ENCODE measurements at regions not wholly inside any gene's neighbourhood (a gene's known extent, or its start where the extent isn't known, plus 50 kb on each side); places are given as distances from the start of the nearest gene placed in this dataset.
"Not testable (repeated sequence)": the region's sequence is repeated elsewhere in the genome, so short reads cannot be mapped to it uniquely, and the experiment has no call there.

DNA sequence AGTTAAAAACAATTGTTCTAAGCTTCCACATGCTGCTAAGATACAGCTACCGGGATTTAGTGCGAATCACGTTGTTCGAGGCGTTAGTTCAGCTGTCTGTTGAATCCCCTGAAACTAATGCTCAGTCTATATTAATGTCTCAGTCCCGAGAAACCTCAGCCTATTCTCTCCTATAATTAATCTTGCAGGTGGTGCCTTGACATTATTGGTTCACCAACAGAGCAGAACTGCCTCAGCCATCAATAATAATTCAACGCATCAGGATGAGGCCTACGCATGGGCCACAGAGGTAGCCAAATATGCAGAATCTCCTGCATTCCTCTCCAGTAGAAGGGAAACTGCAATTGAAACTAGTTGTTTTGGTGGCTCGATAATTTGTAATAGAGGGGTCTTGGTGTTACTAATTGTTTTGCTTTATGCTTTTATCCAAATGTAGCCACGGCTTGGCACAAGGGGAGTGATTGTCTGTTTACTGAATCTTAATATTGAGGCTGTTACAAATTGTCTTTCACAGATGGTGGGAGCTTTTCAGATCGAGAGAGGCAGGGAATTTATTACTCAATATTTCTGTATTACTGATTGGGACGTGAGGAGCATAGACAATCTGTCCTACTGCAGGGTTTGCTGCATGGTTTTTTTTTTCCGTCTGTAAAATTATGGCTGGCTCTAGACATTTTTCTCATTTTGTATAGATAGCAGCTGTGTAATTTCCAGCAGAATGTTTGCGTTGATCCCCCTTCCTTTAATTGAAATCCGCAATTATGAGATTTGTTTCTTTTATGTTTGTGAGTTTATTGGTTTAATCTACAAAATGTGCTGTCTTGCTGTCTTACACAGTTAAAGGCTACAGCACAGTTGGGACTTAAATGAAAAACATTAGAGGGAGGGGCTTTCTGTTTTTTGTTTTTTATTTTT is 1036.5 kb upstream of the NOVA1 start:
- no peak for DNase-seq (ENCODE audit: low read depth, low spot score)
- no peaks in the 10 kb centered on the region for H3K27me3 ChIP-seq (ENCODE audit: control insufficient read depth, insufficient read depth, low read length)
- no peaks in the 10 kb centered on the region for H3K4me1 ChIP-seq (ENCODE audit: control insufficient read depth, insufficient read depth, low read length)
- POLR2A ChIA-PET: no interaction called here
- in situ Hi-C loops (cut with HindIII; ENCODE audit: low pct_unique_long_range_greater_than_20kb, low sequenced_read_pairs): no loop called here
- no peaks in the 10 kb centered on the region for H3K9me3 ChIP-seq (ENCODE audit: control insufficient read depth, insufficient read depth, low read depth, low read length)
- no peak for TF ChIP-seq TCF7L2 (IDR thresholded peaks at IDR 0.05; ENCODE audit: low read depth, low read length)
- TF ChIP-seq, protein P1, sequence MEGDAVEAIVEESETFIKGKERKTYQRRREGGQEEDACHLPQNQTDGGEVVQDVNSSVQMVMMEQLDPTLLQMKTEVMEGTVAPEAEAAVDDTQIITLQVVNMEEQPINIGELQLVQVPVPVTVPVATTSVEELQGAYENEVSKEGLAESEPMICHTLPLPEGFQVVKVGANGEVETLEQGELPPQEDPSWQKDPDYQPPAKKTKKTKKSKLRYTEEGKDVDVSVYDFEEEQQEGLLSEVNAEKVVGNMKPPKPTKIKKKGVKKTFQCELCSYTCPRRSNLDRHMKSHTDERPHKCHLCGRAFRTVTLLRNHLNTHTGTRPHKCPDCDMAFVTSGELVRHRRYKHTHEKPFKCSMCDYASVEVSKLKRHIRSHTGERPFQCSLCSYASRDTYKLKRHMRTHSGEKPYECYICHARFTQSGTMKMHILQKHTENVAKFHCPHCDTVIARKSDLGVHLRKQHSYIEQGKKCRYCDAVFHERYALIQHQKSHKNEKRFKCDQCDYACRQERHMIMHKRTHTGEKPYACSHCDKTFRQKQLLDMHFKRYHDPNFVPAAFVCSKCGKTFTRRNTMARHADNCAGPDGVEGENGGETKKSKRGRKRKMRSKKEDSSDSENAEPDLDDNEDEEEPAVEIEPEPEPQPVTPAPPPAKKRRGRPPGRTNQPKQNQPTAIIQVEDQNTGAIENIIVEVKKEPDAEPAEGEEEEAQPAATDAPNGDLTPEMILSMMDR (IDR thresholded peaks at IDR 0.05): no peak
- TF ChIP-seq POLR2AphosphoS5 (IDR thresholded peaks at IDR 0.05; ENCODE audit: low read depth, low read length): no peak
- no peak for TF ChIP-seq SIN3A (IDR thresholded peaks at IDR 0.05; ENCODE audit: borderline replicate concordance, insufficient read depth, low read depth, low read length)
- TF ChIP-seq, protein P2, sequence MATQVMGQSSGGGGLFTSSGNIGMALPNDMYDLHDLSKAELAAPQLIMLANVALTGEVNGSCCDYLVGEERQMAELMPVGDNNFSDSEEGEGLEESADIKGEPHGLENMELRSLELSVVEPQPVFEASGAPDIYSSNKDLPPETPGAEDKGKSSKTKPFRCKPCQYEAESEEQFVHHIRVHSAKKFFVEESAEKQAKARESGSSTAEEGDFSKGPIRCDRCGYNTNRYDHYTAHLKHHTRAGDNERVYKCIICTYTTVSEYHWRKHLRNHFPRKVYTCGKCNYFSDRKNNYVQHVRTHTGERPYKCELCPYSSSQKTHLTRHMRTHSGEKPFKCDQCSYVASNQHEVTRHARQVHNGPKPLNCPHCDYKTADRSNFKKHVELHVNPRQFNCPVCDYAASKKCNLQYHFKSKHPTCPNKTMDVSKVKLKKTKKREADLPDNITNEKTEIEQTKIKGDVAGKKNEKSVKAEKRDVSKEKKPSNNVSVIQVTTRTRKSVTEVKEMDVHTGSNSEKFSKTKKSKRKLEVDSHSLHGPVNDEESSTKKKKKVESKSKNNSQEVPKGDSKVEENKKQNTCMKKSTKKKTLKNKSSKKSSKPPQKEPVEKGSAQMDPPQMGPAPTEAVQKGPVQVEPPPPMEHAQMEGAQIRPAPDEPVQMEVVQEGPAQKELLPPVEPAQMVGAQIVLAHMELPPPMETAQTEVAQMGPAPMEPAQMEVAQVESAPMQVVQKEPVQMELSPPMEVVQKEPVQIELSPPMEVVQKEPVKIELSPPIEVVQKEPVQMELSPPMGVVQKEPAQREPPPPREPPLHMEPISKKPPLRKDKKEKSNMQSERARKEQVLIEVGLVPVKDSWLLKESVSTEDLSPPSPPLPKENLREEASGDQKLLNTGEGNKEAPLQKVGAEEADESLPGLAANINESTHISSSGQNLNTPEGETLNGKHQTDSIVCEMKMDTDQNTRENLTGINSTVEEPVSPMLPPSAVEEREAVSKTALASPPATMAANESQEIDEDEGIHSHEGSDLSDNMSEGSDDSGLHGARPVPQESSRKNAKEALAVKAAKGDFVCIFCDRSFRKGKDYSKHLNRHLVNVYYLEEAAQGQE (IDR thresholded peaks at IDR 0.05; ENCODE audit: insufficient read depth in 1 of 2, low read depth in 2 of 2, low read length in 1 of 2): no peak
- H3K27ac ChIP-seq (ENCODE audit: low read length): no peak overlapping the region
- H3K4me3 ChIP-seq (ENCODE audit: low read depth in 2 of 2, low read length in 2 of 2): no peak overlapping the region
- intact Hi-C loops (cut with micrococcal nuclease; ENCODE audit: unreplicated experiment): no loop called here
- no peaks in the 10 kb centered on the region for H3K36me3 ChIP-seq (ENCODE audit: control insufficient read depth, insufficient read depth, low read length)
- ATAC-seq: no peak
- CTCF ChIA-PET: no interaction called here
- BruUV-seq (replicated peaks): no TSS peak

DNA sequence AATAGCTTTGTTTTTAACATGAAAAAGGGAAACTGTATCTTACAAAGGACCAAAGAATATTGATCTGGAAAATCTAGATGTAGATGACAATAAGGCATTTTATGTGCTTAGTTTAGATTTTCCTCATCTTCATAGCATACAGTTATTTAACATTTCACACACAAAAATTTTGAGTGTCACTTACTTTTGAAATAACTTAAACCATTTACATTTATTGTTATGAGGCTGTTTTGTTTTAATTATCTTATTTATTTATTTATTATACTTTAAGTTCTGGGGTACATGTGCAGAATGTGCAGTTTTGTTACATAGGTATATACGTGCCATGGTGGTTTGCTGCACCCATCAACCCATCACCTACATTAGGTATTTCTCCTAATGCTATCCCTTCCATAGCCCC is 1042.9 kb upstream of the NOVA1 start:
- BruUV-seq (replicated peaks); intact Hi-C loops (cut with micrococcal nuclease; ENCODE audit: unreplicated experiment); H3K4me3 ChIP-seq (ENCODE audit: low read depth in 2 of 2, low read length in 2 of 2); POLR2A ChIA-PET; H3K27me3 ChIP-seq (ENCODE audit: control insufficient read depth, insufficient read depth, low read length); CTCF ChIA-PET; H3K4me1 ChIP-seq (ENCODE audit: control insufficient read depth, insufficient read depth, low read length); H3K27ac ChIP-seq (ENCODE audit: low read length); DNase-seq (ENCODE audit: low read depth, low spot score); H3K9me3 ChIP-seq (ENCODE audit: control insufficient read depth, insufficient read depth, low read depth, low read length); ATAC-seq; in situ Hi-C loops (cut with HindIII; ENCODE audit: low pct_unique_long_range_greater_than_20kb, low sequenced_read_pairs); H3K36me3 ChIP-seq (ENCODE audit: control insufficient read depth, insufficient read depth, low read length): not testable (repeated sequence)

DNA sequence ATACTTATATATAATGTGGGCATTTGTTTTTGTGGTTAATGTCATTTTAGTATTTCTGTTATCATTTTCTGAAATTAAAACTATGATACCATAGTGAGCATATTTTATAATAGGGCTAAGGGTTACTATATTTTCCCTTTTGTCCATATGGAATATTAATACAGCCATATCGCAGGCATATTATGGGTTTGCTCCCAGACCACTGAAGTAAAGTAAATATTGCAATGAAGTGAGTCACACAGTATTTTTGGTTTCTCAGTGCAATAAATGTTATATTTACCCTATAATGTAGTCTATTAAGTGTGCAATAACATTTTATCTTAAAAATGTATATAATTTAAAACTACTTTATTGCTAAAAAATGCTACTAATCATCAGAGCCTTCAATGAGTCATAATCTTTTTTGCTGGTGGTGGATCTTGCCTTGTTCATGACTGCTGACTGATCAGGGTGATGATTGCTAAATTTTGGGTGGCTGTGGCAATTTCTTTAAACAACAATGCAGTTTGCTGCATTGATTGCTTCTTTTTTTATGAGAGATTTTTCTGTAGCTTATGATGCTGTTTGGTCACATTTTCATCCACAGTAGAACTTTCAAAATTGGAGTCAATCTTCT is 1044.5 kb upstream of the NOVA1 start:
- Histone ChIP-seq H3K4me1 (ENCODE audit: control insufficient read depth, insufficient read depth, low read length) (no peaks in the 10 kb centered on the region), H3K27me3 (ENCODE audit: control insufficient read depth, insufficient read depth, low read length) (no peaks in the 10 kb centered on the region), H3K27ac (ENCODE audit: low read length) (no peak overlapping the region), H3K4me3 (ENCODE audit: low read depth in 2 of 2, low read length in 2 of 2) (no peak overlapping the region), H3K9me3 (ENCODE audit: control insufficient read depth, insufficient read depth, low read depth, low read length) (no peaks in the 10 kb centered on the region), H3K36me3 (ENCODE audit: control insufficient read depth, insufficient read depth, low read length) (no peaks in the 10 kb centered on the region)
- BruUV-seq (replicated peaks): no TSS peak
- ATAC-seq: no peak
- CTCF ChIA-PET: no interaction called here
- intact Hi-C loops (cut with micrococcal nuclease; ENCODE audit: unreplicated experiment) (no loop called here), in situ Hi-C loops (cut with HindIII; ENCODE audit: low pct_unique_long_range_greater_than_20kb, low sequenced_read_pairs) (no loop called here)
- POLR2A ChIA-PET: no interaction called here
- TF ChIP-seq, protein P2 (IDR thresholded peaks at IDR 0.05; ENCODE audit: insufficient read depth in 1 of 2, low read depth in 2 of 2, low read length in 1 of 2): no peak
- no peak for TF ChIP-seq TCF7L2 (IDR thresholded peaks at IDR 0.05; ENCODE audit: low read depth, low read length)
- TF ChIP-seq POLR2AphosphoS5 (IDR thresholded peaks at IDR 0.05; ENCODE audit: low read depth, low read length): no peak
- no peak for TF ChIP-seq SIN3A (IDR thresholded peaks at IDR 0.05; ENCODE audit: borderline replicate concordance, insufficient read depth, low read depth, low read length)
- TF ChIP-seq, protein P1 (IDR thresholded peaks at IDR 0.05): no peak
- no peak for DNase-seq (ENCODE audit: low read depth, low spot score)
